Neural crest cell (in vitro differentiated cells): ENCODE measurements at regions not wholly inside any gene's neighbourhood (a gene's known extent, or its start where the extent isn't known, plus 50 kb on each side); places are given as distances from the start of the nearest gene placed in this dataset.

Experiments used
- DNase-seq: peaks from one replicate; pipeline ENCODE4 v3.0.0; 2021; ENCODE audit warnings: low read depth, mixed read lengths, low spot score
- H3K27ac Mint-ChIP-seq: one replicate; pipeline ENCODE4 v1.8.0; 2021; ENCODE audit warnings: mild to moderate bottlenecking, mixed read lengths; ENCODE audit not compliant: unreplicated experiment
- H3K27me3 Mint-ChIP-seq: 2 replicates; pipeline ENCODE4 v1.8.0; 2021; ENCODE audit warnings: low read depth, mild to moderate bottlenecking, mixed read lengths
- H3K36me3 Mint-ChIP-seq: 2 replicates; pipeline ENCODE4 v1.8.0; 2021; ENCODE audit warnings: low read depth, mild to moderate bottlenecking, mixed read lengths
- H3K4me1 Mint-ChIP-seq: 2 replicates; pipeline ENCODE4 v1.8.0; 2021; ENCODE audit warnings: mixed read lengths
- H3K4me3 Mint-ChIP-seq: one replicate; pipeline ENCODE4 v1.8.0; 2021; ENCODE audit warnings: mild to moderate bottlenecking, mixed read lengths
- H3K9me3 Mint-ChIP-seq: 2 replicates; pipeline ENCODE4 v1.8.0; 2021; ENCODE audit warnings: mixed read lengths
- CTCF ChIP-seq: fragments of 200-600 bp; sonication (generic); conservative IDR thresholded peaks from 2 replicates; pipeline ENCODE4 v1.5.0; 2021; ENCODE audit warnings: antibody characterized with exemption, mild to moderate bottlenecking

- H3K4me1 Mint-ChIP-seq, result no peaks in the 10 kb centered on the region
- H3K27ac Mint-ChIP-seq, result no peak overlapping the region
- no peaks in the 10 kb centered on the region for H3K9me3 Mint-ChIP-seq
- H3K4me3 Mint-ChIP-seq, result no peak overlapping the region
- TF ChIP-seq CTCF, result no peak
- H3K36me3 Mint-ChIP-seq, result no peaks in the 10 kb centered on the region
- no peaks in the 10 kb centered on the region for H3K27me3 Mint-ChIP-seq
- no peak for DNase-seq
These were observed 508.8 kb downstream of the DSC3 start for GRCh38 chr18:30533716-30534115.

GRCh38 chr18:30527917-30528316, 514.6 kb downstream of the DSC3 start:
- H3K36me3 Mint-ChIP-seq, result no peaks in the 10 kb centered on the region
- H3K27ac Mint-ChIP-seq, result no peak overlapping the region
- H3K27me3 Mint-ChIP-seq, result no peaks in the 10 kb centered on the region
- TF ChIP-seq CTCF, result no peak
- DNase-seq, result no peak
- no peaks in the 10 kb centered on the region for H3K9me3 Mint-ChIP-seq
- peaks cover 16% of the 10 kb centered on the region for H3K4me1 Mint-ChIP-seq
- no peak overlapping the region for H3K4me3 Mint-ChIP-seq

DNA sequence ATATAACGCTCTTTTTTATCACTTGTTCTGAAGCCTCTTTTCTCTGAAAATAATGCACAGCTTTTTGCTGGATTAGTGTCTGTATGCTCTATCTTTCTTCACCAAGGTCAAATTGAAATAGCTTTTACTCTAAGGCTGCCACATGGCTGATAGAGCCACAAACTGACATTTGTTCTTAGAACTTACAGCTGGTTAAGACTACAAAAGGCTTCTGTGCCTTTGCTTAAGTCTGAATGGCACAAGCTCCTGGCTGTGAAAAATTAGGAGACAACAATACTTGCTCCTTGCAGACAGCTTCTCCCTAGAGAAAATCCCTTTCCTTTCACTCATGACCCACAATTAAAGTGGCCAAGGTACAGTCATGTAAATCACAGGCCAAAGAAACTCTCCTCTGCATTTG, 515.3 kb downstream of the DSC3 start:
- Mint-ChIP-seq H3K36me3 (no peaks in the 10 kb centered on the region), H3K27me3 (no peaks in the 10 kb centered on the region), H3K4me3 (no peak overlapping the region), H3K9me3 (no peaks in the 10 kb centered on the region), H3K4me1 (peaks cover 16% of the 10 kb centered on the region), H3K27ac (no peak overlapping the region)
- DNase-seq, result no peak
- TF ChIP-seq CTCF, result no peak

- Mint-ChIP-seq H3K4me3 (no peak overlapping the region), H3K9me3 (no peaks in the 10 kb centered on the region), H3K27ac (no peak overlapping the region), H3K4me1 (peaks cover 14% of the 10 kb centered on the region), H3K36me3 (no peaks in the 10 kb centered on the region), H3K27me3 (no peaks in the 10 kb centered on the region)
- TF ChIP-seq CTCF, result no peak
- DNase-seq, result no peak
These were observed 520.1 kb downstream of the DSC3 start for GRCh38 chr18:30522288-30522929.

- no peak overlapping the region for H3K4me3 Mint-ChIP-seq
- peaks cover 3% of the 10 kb centered on the region for H3K4me1 Mint-ChIP-seq
- no peak for TF ChIP-seq CTCF
- no peak for DNase-seq
- peaks cover 2% of the 10 kb centered on the region for H3K9me3 Mint-ChIP-seq
- no peak overlapping the region for H3K27ac Mint-ChIP-seq
- no peaks in the 10 kb centered on the region for H3K27me3 Mint-ChIP-seq
- no peaks in the 10 kb centered on the region for H3K36me3 Mint-ChIP-seq
These were observed 528.5 kb downstream of the DSC3 start for GRCh38 chr18:30514059-30514458.

DNA sequence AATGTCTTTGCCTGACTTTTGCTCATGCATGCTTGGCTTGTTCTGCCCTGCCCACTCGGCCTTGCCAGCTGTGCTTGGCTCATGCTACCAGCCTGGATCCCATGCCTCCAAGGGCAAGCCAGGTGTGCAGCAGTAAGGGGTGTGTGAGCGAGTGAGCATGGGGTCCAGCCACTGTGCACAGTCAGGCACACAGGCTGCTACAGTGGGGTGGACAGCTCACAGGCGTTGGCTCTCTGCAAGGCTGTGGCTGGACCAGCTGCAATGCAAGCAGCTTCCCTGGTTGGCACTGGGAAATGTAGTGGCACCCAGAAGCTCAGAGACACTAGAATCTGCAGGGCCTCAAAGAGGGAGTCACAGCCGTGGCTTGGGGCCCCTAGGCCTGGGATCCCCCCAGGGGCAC, 529.7 kb downstream of the DSC3 start:
- Mint-ChIP-seq H3K9me3 (peaks cover 2% of the 10 kb centered on the region), H3K4me1 (no peaks in the 10 kb centered on the region), H3K36me3 (no peaks in the 10 kb centered on the region), H3K27me3 (no peaks in the 10 kb centered on the region), H3K4me3 (no peak overlapping the region), H3K27ac (no peak overlapping the region)
- no peak for TF ChIP-seq CTCF
- DNase-seq, result no peak
